ENCODE measurements at regions not wholly inside any gene's neighbourhood (a gene's known extent, or its start where the extent isn't known, plus 50 kb on each side); places are given as distances from the start of the nearest gene placed in this dataset.

DNA sequence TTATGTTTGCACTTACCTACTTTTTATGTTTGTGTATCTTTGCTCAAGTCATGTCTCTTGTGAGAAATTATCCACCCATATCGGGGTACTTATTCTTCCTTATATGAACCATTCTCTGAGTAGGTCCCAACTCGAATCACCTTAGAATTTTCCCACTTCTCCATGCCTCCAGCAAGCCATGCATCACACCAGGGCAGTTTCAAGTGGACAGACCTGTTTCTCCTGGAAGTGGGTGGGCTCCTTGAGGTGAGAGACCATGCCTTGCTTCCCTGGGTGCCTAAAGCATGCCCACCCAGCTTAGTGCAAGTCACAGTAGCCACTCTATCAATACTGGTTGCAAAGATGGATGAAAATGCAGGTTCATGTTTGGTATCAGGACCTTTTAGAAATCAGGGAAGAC, 187.2 kb downstream of the KIT start:
- no peak for TF ChIP-seq POLR2A (IDR thresholded peaks at IDR 0.05; ENCODE audit: low read depth, low read length)
- TF ChIP-seq POLR2AphosphoS5 (IDR thresholded peaks at IDR 0.05; ENCODE audit: low read depth, low read length), result no peak
- no peak for TF ChIP-seq TAF1 (IDR thresholded peaks at IDR 0.05; ENCODE audit: borderline replicate concordance, low read depth, low read length)
